ENCODE measurements at regions not wholly inside any gene's neighbourhood (a gene's known extent, or its start where the extent isn't known, plus 50 kb on each side); places are given as distances from the start of the nearest gene placed in this dataset.

GRCh38 chr3:110791995-110792686 lies 279.5 kb upstream of the NECTIN3 start:
- Histone ChIP-seq H3K4me3 (ENCODE audit: low read length) (no peak overlapping the region), H3K9me3 (ENCODE audit: low read depth, low read length) (no peaks in the 10 kb centered on the region), H3K4me1 (ENCODE audit: insufficient read depth, low read length) (no peaks in the 10 kb centered on the region), H3K27me3 (ENCODE audit: insufficient read depth, low read length) (no peaks in the 10 kb centered on the region)

DNA sequence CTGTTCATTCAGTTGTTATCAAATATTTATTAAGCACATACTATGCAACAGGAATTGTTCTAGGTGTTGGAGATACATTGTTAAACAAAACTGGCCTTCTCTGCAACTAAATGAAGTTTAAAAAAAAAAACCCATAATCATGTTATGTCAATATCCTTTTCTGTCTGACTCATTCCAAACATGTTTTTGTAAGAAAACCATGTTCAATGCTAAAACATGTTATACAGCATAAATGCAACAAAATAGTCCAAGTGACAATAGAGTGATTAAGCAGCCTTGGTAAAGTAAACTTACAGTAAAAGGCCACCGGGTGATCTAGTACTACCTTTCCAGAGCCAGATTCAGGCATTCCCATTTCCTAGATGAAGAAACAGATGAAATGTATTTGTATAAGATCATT lies 278.0 kb upstream of the NECTIN3 start:
- Histone ChIP-seq H3K9me3 (ENCODE audit: low read depth, low read length) (no peaks in the 10 kb centered on the region), H3K4me1 (ENCODE audit: insufficient read depth, low read length) (no peaks in the 10 kb centered on the region), H3K4me3 (ENCODE audit: low read length) (no peak overlapping the region), H3K27me3 (ENCODE audit: insufficient read depth, low read length) (no peaks in the 10 kb centered on the region)

GRCh38 chr3:110795163-110795562 lies 276.5 kb upstream of the NECTIN3 start:
- Histone ChIP-seq H3K9me3 (ENCODE audit: low read depth, low read length) (no peaks in the 10 kb centered on the region), H3K27me3 (ENCODE audit: insufficient read depth, low read length) (no peaks in the 10 kb centered on the region), H3K4me3 (ENCODE audit: low read length) (no peak overlapping the region), H3K4me1 (ENCODE audit: insufficient read depth, low read length) (no peaks in the 10 kb centered on the region)

DNA sequence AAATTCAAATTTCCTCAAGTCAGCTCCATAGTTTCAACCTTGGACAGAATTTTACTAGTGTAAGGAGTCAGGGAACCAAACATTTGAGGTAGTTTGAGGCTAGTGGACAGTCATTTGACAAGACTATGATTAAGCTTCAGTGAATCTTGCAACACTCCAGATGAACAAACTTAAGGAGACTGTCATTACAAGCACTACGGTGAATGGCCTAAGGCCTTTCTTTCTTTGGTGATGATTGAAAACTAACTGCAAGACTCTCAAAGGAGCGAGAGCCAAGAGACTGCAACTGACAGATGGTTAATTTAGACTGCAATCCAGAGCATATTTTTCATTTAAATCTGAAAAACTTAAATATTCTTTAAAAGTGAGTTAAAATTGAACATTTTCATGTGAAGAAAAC lies 272.3 kb upstream of the NECTIN3 start:
- Histone ChIP-seq H3K4me1 (ENCODE audit: insufficient read depth, low read length) (no peaks in the 10 kb centered on the region), H3K4me3 (ENCODE audit: low read length) (no peak overlapping the region), H3K27me3 (ENCODE audit: insufficient read depth, low read length) (no peaks in the 10 kb centered on the region), H3K9me3 (ENCODE audit: low read depth, low read length) (no peaks in the 10 kb centered on the region)

DNA sequence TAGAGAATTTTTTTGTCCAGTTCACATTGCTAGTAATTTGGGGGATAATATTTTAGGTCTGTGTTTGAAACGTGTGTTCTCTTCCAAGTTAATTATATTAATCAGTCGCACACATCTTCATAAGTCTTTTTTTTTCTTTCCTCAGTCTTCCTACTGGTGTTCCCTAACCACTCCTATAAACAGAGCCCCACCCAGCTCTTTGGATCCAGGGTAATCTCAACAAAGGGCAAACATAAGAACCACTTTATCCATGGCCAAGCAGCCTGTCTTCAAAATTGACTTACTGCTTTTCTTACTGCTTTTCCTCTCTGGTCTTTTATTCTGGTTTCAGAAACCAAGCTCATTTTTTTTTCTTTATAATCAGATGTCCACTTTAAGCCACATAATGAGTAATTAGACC lies 266.8 kb upstream of the NECTIN3 start:
- H3K4me1 ChIP-seq (ENCODE audit: insufficient read depth, low read length), result no peaks in the 10 kb centered on the region
- no peaks in the 10 kb centered on the region for H3K9me3 ChIP-seq (ENCODE audit: low read depth, low read length)
- H3K27me3 ChIP-seq (ENCODE audit: insufficient read depth, low read length), result no peaks in the 10 kb centered on the region
- H3K4me3 ChIP-seq (ENCODE audit: low read length), result no peak overlapping the region

DNA sequence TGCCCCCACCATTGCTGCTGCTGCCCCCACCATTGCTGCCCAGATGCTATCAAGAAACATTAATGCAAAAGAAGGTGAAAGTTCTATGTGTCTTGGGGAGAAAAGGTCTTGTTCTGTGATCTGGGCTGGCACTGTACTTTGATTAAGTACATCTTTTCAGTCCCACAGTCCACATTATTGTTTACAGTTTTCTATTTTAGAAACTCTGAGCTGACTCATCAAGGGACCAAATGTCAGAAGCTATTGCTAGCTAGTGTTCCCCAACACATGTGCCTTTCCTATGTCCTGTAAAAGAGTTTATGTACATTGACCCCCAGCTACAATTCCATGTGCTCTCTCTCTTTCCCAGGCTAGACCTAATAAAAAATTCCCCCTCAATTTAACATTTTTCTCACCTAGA lies 264.7 kb upstream of the NECTIN3 start:
- no peaks in the 10 kb centered on the region for H3K27me3 ChIP-seq (ENCODE audit: insufficient read depth, low read length)
- no peaks in the 10 kb centered on the region for H3K4me1 ChIP-seq (ENCODE audit: insufficient read depth, low read length)
- no peak overlapping the region for H3K4me3 ChIP-seq (ENCODE audit: low read length)
- H3K9me3 ChIP-seq (ENCODE audit: low read depth, low read length), result no peaks in the 10 kb centered on the region

DNA sequence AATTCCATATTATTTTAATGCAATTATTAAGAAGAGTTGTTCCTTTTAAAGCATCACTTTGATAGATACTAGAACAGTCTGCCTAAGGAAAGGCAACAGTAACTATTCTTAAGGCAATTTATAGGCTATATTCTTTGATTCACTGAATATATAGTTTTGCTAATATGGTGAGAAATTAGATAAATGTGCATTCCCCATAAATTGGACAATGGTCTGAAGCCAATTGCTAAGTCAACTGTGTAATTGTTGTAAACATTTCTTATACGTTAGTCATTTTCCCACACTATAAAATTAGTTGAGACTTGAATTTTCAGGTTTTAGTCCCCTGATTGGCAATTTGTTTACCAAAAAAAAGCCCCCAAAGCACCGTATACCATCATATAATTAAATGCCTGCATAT lies 263.0 kb upstream of the NECTIN3 start:
- H3K27me3 ChIP-seq (ENCODE audit: insufficient read depth, low read length), result no peaks in the 10 kb centered on the region
- H3K4me3 ChIP-seq (ENCODE audit: low read length), result no peak overlapping the region
- H3K9me3 ChIP-seq (ENCODE audit: low read depth, low read length), result no peaks in the 10 kb centered on the region
- no peaks in the 10 kb centered on the region for H3K4me1 ChIP-seq (ENCODE audit: insufficient read depth, low read length)

- Histone ChIP-seq H3K9me3 (ENCODE audit: low read depth, low read length) (no peaks in the 10 kb centered on the region), H3K27me3 (ENCODE audit: insufficient read depth, low read length) (no peaks in the 10 kb centered on the region), H3K4me3 (ENCODE audit: low read length) (no peak overlapping the region), H3K4me1 (ENCODE audit: insufficient read depth, low read length) (no peaks in the 10 kb centered on the region)
Observed at GRCh38 chr3:110810356-110810755, 261.3 kb upstream of the NECTIN3 start.

DNA sequence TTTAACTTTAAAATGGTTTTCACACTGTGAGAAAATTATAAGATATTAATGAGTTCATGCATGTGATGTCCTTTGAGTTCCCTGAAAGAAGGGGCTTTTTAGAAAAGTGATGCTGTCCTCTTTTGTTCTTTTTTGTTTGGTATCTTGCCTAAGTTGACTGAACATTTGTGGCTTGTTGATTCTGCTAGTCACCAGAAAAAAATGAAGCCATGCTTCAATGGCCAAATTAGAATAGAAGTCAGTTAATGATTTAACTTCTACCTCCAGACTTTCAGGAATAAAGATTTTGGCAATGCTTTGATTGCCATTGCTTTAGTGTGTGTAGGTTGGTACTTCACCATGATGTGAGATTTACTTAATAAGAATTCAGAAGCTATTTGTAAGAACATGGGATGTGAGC lies 260.6 kb upstream of the NECTIN3 start:
- Histone ChIP-seq H3K4me1 (ENCODE audit: insufficient read depth, low read length) (no peaks in the 10 kb centered on the region), H3K9me3 (ENCODE audit: low read depth, low read length) (no peaks in the 10 kb centered on the region), H3K4me3 (ENCODE audit: low read length) (no peak overlapping the region), H3K27me3 (ENCODE audit: insufficient read depth, low read length) (no peaks in the 10 kb centered on the region)

- Histone ChIP-seq H3K27me3 (ENCODE audit: insufficient read depth, low read length) (no peaks in the 10 kb centered on the region), H3K9me3 (ENCODE audit: low read depth, low read length) (no peaks in the 10 kb centered on the region), H3K4me3 (ENCODE audit: low read length) (no peak overlapping the region), H3K4me1 (ENCODE audit: insufficient read depth, low read length) (no peaks in the 10 kb centered on the region)
Observed at GRCh38 chr3:110813541-110813940, 258.1 kb upstream of the NECTIN3 start.

DNA sequence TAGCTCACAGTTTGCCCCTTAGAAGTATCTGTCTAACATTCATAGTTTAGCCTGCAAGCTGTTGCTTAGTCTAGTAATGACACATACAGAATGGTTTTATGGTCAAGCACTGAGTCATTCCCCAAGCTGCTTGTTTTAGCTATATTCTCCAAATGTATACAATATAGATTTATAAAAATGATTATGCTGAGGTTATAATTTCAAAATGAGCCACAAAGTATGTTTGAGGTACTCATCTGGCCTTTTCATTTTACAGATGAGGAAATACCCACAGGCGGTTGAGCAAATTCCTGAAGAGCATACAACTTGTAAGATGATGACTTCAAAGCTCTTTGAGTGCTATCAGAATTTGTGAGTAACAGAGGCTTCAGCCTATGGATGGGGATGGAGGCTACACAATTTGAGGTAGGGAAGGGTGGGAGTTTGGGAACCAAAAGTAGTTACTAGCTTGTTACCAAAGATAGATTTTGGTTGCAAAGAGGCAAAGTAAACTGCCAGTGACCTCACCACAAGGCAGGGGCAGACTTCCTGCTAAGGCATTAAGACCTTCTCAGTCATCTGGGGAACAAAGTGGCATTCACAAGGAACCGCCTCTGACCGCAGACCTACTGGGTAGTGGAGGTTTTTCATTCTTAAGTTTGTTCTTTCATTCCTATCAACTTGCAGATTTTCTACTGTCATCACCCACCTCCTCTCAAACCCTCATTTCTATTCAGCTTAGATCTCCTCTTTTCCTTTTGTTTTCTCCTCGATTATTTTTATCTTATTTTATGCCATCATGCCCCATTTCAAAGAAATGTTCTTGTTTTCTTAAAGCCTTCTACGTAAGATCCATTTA lies 257.2 kb upstream of the NECTIN3 start:
- Histone ChIP-seq H3K4me1 (ENCODE audit: insufficient read depth, low read length) (no peaks in the 10 kb centered on the region), H3K27me3 (ENCODE audit: insufficient read depth, low read length) (no peaks in the 10 kb centered on the region), H3K9me3 (ENCODE audit: low read depth, low read length) (no peaks in the 10 kb centered on the region), H3K4me3 (ENCODE audit: low read length) (no peak overlapping the region)

DNA sequence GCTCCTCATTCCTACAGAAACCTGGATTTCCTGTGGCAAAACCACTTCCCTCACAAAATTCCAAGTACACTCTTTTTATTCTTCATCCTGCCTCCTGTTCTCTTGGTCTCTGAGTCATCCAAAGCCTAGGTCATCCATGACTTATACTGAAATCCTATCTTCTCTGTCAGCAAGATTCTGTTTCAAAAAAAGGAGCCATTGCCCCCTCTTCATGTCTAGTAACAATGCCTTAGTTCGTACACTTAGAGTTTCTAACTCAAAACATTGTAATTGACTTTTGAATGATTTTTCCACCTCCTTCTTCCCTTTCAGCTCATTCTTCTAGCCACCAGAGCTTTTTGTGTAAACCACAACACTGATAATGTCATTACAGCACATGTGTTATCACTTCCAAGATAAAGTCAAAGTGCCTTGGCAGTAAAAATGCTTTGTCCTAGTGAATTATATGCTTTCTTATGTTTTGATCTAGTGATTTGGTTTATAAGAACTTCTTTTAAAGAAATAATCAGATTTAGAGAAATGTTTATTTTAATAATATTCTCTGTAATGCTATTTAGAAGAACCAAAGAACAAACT lies 256.5 kb upstream of the NECTIN3 start:
- no peaks in the 10 kb centered on the region for H3K9me3 ChIP-seq (ENCODE audit: low read depth, low read length)
- H3K27me3 ChIP-seq (ENCODE audit: insufficient read depth, low read length), result no peaks in the 10 kb centered on the region
- no peak overlapping the region for H3K4me3 ChIP-seq (ENCODE audit: low read length)
- H3K4me1 ChIP-seq (ENCODE audit: insufficient read depth, low read length), result no peaks in the 10 kb centered on the region

DNA sequence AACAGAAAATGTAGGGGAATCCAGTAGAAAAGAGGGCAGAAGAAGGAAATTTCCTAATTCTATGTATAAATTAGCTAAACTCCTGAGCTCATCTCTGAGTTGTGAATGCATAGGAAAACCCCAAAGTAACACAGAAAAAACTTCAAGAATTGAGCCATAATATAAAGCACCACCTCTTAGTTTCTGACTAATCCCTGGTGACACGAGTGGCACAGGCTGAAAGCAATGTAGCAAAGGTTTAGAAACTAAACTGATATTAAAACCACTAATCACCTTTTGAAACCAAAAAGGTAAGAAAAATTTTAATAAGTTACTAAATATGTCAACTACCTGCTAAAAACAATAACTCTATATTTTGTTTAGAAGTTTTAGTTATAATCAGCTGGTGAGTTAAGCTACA lies 255.6 kb upstream of the NECTIN3 start:
- no peaks in the 10 kb centered on the region for H3K9me3 ChIP-seq (ENCODE audit: low read depth, low read length)
- H3K27me3 ChIP-seq (ENCODE audit: insufficient read depth, low read length), result no peaks in the 10 kb centered on the region
- no peaks in the 10 kb centered on the region for H3K4me1 ChIP-seq (ENCODE audit: insufficient read depth, low read length)
- no peak overlapping the region for H3K4me3 ChIP-seq (ENCODE audit: low read length)

DNA sequence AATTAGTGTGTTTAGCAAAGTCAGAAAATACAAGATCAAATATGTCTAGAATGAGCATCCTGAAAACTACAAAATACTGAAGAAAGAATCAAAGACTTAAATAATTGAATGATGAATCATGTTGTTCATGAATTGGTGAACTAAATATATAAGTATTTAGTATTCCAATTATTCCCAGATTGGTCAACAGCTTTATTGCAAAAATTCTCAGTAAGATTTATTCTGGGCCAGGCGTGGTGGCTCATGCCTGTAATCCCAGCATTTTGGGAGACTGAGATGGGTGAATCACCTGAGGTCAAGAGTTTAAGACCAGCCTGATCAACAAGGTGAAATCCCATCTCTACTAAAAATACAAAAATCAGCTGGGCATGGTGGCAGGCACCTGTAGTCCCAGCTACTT lies 250.0 kb upstream of the NECTIN3 start:
- Histone ChIP-seq H3K4me3 (ENCODE audit: low read length) (no peak overlapping the region), H3K4me1 (ENCODE audit: insufficient read depth, low read length) (no peaks in the 10 kb centered on the region), H3K27me3 (ENCODE audit: insufficient read depth, low read length) (no peaks in the 10 kb centered on the region)

DNA sequence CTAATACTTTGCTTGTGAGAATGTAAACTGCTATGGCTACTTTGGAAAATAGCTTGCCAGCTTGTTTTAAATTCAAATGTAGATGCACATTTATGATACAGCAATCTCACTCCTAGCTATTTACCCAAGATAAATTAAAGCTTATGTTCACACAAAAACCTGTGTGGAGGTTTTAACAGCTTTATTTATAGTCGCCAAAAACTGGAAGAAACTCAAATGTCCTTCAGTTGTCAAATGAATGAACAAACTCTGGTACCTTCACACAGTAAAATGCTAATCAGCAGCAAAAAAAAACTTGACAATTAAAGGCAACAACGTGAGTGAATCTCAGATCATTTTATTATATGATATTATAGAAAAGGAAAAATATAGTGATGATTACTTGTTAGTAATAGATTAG lies 248.6 kb upstream of the NECTIN3 start:
- H3K27me3 ChIP-seq (ENCODE audit: insufficient read depth, low read length), result no peaks in the 10 kb centered on the region
- no peak overlapping the region for H3K4me3 ChIP-seq (ENCODE audit: low read length)
- H3K9me3 ChIP-seq (ENCODE audit: low read depth, low read length), result no peaks in the 10 kb centered on the region
- H3K4me1 ChIP-seq (ENCODE audit: insufficient read depth, low read length), result no peaks in the 10 kb centered on the region

More for the DNA sequence above, 250.0 kb upstream of the NECTIN3 start:
- H3K9me3 ChIP-seq (ENCODE audit: low read depth, low read length), result no peaks in the 10 kb centered on the region

Measured in mononuclear cell (primary cell).